HepG2 (cell line): ENCODE measurements at regions not wholly inside any gene's neighbourhood (a gene's known extent, or its start where the extent isn't known, plus 50 kb on each side); places are given as distances from the start of the nearest gene placed in this dataset.

Experiments
- ATAC-seq: fragments of 200-7000 bp; cut with Tn5 transposase; 3 replicates; pipeline ENCODE4 v1.9.1; 2020; ENCODE audit warnings: mild to moderate bottlenecking, moderate library complexity
- BruUV-seq: library from RNA; stranded (reverse); fragments of 400-500 nt; replicated peaks from 2 replicates; lab custom pipeline; 2021; lab: Mats Ljungman, UMichigan
- CTCF ChIA-PET: fragments of 300-600 bp; formaldehyde crosslinking; extraction: SDS; loops from one replicate; lab custom pipeline; 2021; ENCODE audit warnings: low total read pairs, inconsistent platforms, low intra/inter-chr PET ratio; lab: Yijun Ruan, JAX
- POLR2A ChIA-PET: fragments of 350-600 bp; sonication (Branson Sonifier 250); formaldehyde crosslinking; loops from one replicate; lab custom pipeline; 2020; ENCODE audit warnings: antibody characterized with exemption, inconsistent platforms; lab: Yijun Ruan, JAX
- DNase-seq: peaks from one replicate; pipeline ENCODE4 v3.0.0-alpha.2; 2015; ENCODE audit warnings: low spot score
- FAIRE-seq: peaks from 3 replicates; lab custom pipeline; 2011; peaks lifted over from hg19 to GRCh38; lab: Jason Lieb, UNC
- H2AFZ ChIP-seq: one replicate; pipeline ENCODE4 v1.6.1; 2011; ENCODE audit warnings: low read length, inconsistent platforms
- H3K27ac ChIP-seq: fragments of 300-600 bp; 3 replicates; pipeline ENCODE4 v1.8.0; 2011; ENCODE audit warnings: mixed run types, mild to moderate bottlenecking, mixed read lengths, low read length, inconsistent platforms; ENCODE audit not compliant: insufficient read depth; ENCODE audit errors: extremely low read length
- H3K27me3 ChIP-seq, 2 experiments: fragments of 200-600 bp in 1 of 2; 2 replicates in 1 of 2; 3 replicates in 1 of 2; pipeline versions ENCODE4 v1.6.0 to v1.8.0; 2011; ENCODE audit warnings: low read length in 2 of 2, mild to moderate bottlenecking in 2 of 2, moderate library complexity in 2 of 2, inconsistent platforms in 1 of 2; ENCODE audit not compliant: insufficient read depth in 2 of 2, control insufficient read depth in 1 of 2
- H3K36me3 ChIP-seq, 2 experiments: fragments of 200-600 bp in 1 of 2; replicated peaks in 1 of 2; 2 replicates in 1 of 2; 3 replicates in 1 of 2; pipeline versions ENCODE4 v1.5.1 to v1.8.0; 2011; ENCODE audit warnings: low read length in 2 of 2, inconsistent platforms in 1 of 2; ENCODE audit not compliant: insufficient read depth in 2 of 2, control insufficient read depth in 1 of 2
- H3K4me1 ChIP-seq: 2 replicates; pipeline ENCODE4 v1.5.1; 2012; ENCODE audit warnings: low read length, inconsistent platforms; ENCODE audit not compliant: insufficient read depth
- H3K4me2 ChIP-seq: 2 replicates; pipeline ENCODE4 v1.6.0; 2011; ENCODE audit warnings: low read depth, low read length, inconsistent platforms
- H3K4me3 ChIP-seq, 3 experiments: fragments of 200-600 bp in 1 of 3; sonication (generic), shearing (Covaris generic) in 1 of 3; replicated peaks in 1 of 3; 2 replicates each; pipeline ENCODE4 v1.5.1; 2011 to 2016; ENCODE audit warnings: low read length in 3 of 3, inconsistent platforms in 2 of 3, low read depth in 2 of 3, mild to moderate bottlenecking in 2 of 3, control low read depth in 1 of 3, mixed read lengths in 1 of 3; ENCODE audit not compliant: insufficient read depth in 1 of 3
- H3K79me2 ChIP-seq: one replicate; pipeline ENCODE4 v1.6.1; 2011; ENCODE audit warnings: low read length, inconsistent platforms; ENCODE audit not compliant: insufficient read depth
- H3K9ac ChIP-seq: 2 replicates; pipeline ENCODE4 v1.6.0; 2011; ENCODE audit warnings: mild to moderate bottlenecking, low read depth, low read length, inconsistent platforms; ENCODE audit not compliant: insufficient read depth
- H3K9me3 ChIP-seq: 2 replicates; pipeline ENCODE4 v1.5.1; 2012; ENCODE audit warnings: mild to moderate bottlenecking, low read length
- H4K20me1 ChIP-seq: 2 replicates; pipeline ENCODE4 v1.6.0; 2011; ENCODE audit warnings: inconsistent platforms, mild to moderate bottlenecking, low read length, moderate library complexity; ENCODE audit not compliant: insufficient read depth
- CC2D1A ChIP-seq: sonication (generic); formaldehyde crosslinking; IDR thresholded peaks from 2 replicates; pipeline ENCODE4 v1.8.1; 2023; ENCODE audit warnings: mild to moderate bottlenecking, missing genetic modification reagents
- GPN1 ChIP-seq: sonication (generic); formaldehyde crosslinking; IDR thresholded peaks from 2 replicates; pipeline ENCODE4 v1.5.1; 2020; ENCODE audit warnings: missing genetic modification reagents, borderline replicate concordance
- HHEX ChIP-seq: IDR thresholded peaks from 2 replicates; pipeline ENCODE4 v1.6.1; 2016; ENCODE audit warnings: control low read depth
- KDM4B ChIP-seq: sonication (generic); formaldehyde crosslinking; IDR thresholded peaks from 2 replicates; pipeline ENCODE4 v1.4.0; 2020; ENCODE audit warnings: missing genetic modification reagents
- PHF21A ChIP-seq: sonication (generic); formaldehyde crosslinking; IDR thresholded peaks from 2 replicates; pipeline ENCODE4 v1.5.0; 2020; ENCODE audit warnings: mild to moderate bottlenecking, missing genetic modification reagents
- SRSF1 ChIP-seq: fragments of 200-400 bp; formaldehyde crosslinking; optimal IDR thresholded peaks from 2 replicates; pipeline ENCODE3; 2017; ENCODE audit warnings: mild to moderate bottlenecking, low read depth, low read length, moderate library complexity
- USF2 ChIP-seq, 2 experiments: sonication (generic) in 1 of 2; formaldehyde crosslinking in 1 of 2; IDR thresholded peaks; 2 replicates each; pipeline versions ENCODE4 v1.5.1 to v1.6.1; 2011 to 2020; ENCODE audit warnings: borderline replicate concordance in 1 of 2, low read depth in 1 of 2, low read length in 1 of 2, mild to moderate bottlenecking in 1 of 2, missing genetic modification reagents in 1 of 2, moderate library complexity in 1 of 2
- ZKSCAN5 ChIP-seq: sonication (generic); formaldehyde crosslinking; IDR thresholded peaks from 2 replicates; pipeline ENCODE4 v1.5.1; 2020; ENCODE audit warnings: mild to moderate bottlenecking, missing genetic modification reagents
- ZNF20 ChIP-seq: sonication (generic); formaldehyde crosslinking; IDR thresholded peaks from 2 replicates; pipeline ENCODE4 v1.4.0; 2020; ENCODE audit warnings: mild to moderate bottlenecking, moderate library complexity, missing genetic modification reagents
- ZNF687 ChIP-seq: sonication (generic); formaldehyde crosslinking; IDR thresholded peaks from 2 replicates; pipeline ENCODE4 v1.5.1; 2020; ENCODE audit warnings: mild to moderate bottlenecking, missing genetic modification reagents, moderate library complexity
- ZNF724P ChIP-seq: sonication (generic); formaldehyde crosslinking; IDR thresholded peaks from 2 replicates; pipeline ENCODE4 v1.8.0; 2022; ENCODE audit warnings: missing genetic modification reagents, borderline replicate concordance
- ZNF773 ChIP-seq: sonication (generic); formaldehyde crosslinking; IDR thresholded peaks from 2 replicates; pipeline ENCODE4 v1.4.0; 2020; ENCODE audit warnings: missing genetic modification reagents, borderline replicate concordance
- WGBS: methylation state at CpG from one replicate; pipeline ENCODE4 v1.1.6; 2017; ENCODE audit warnings: low lambda C conversion rate; 5-methylcytosine and 5-hydroxymethylcytosine counted together
- in situ Hi-C: cut with HindIII; loops from 2 replicates; pipeline ENCODE4 v1.10.0; 2017; ENCODE audit warnings: low pct_unique_long_range_greater_than_20kb; ENCODE audit not compliant: extremely low pct_ligation_motif_present
- intact Hi-C: fragments of 100-400 bp; cut with micrococcal nuclease; formaldehyde crosslinking; loops from one replicate; pipeline ENCODE4 v1.10.0; 2022; ENCODE audit not compliant: unreplicated experiment
- TF ChIP-seq, protein P1 (sequence below): sonication (generic); formaldehyde crosslinking; IDR thresholded peaks from 2 replicates; pipeline ENCODE4 v1.4.0; 2020; ENCODE audit warnings: missing genetic modification reagents
- TF ChIP-seq, protein P2 (sequence below): sonication (generic); formaldehyde crosslinking; IDR thresholded peaks from 2 replicates; pipeline ENCODE4 v1.8.0; 2022; ENCODE audit warnings: mild to moderate bottlenecking, missing genetic modification reagents, moderate library complexity

DNA sequence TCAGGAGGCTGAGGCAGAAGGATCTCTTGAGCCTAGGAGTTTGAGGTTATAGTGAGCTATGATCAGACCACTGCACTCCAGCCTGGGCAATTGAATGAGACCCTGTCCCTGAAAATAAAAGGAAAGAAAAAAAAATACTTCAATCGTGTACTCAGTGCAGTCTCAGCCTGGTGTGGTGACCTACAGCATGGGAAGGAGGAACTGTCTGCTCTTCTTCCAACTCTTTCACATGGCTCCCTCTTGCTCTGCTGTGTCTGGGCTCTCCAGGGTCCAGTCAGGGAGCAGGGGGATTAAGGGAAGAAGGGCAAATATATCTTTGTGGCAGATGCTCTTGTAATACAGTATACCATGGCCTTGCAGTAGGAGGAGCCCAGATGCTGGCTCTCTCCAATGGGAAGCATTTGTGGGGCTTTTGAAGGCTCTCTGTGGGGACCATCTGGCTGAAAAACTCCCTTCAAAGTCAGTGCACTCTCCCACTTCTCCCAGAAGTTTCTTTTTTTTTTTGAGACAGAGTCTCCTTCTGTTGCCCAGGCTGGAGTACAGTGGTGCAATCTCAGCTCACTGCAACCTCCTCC, 76.6 kb upstream of the TMPO start:
- Histone ChIP-seq H3K9me3 (no peaks in the 10 kb centered on the region), H3K27ac (no peak overlapping the region), H3K79me2 (no peaks in the 10 kb centered on the region), H3K36me3 (no peaks in the 10 kb centered on the region), H3K4me2 (no peak overlapping the region), H3K27me3 (no peaks in the 10 kb centered on the region; a peak in 2 of 5 replicates), H3K9ac (no peak overlapping the region), H3K4me1 (no peaks in the 10 kb centered on the region), H2AFZ (no peak overlapping the region), H3K4me3 (no peak overlapping the region), H4K20me1 (no peaks in the 10 kb centered on the region)
- CTCF ChIA-PET, result no interaction called here
- in situ Hi-C loops, result no loop called here
- no TSS peak for BruUV-seq
- ATAC-seq (no peak), FAIRE-seq (no peak), DNase-seq (no peak)
- intact Hi-C loops, result no loop called here
- POLR2A ChIA-PET, result no interaction called here
- WGBS, result 8% methylated on average over 1 of the region's 1 CpG
- no peak for TF ChIP-seq GPN1 (CRISPR knock-in tag)
- TF ChIP-seq, protein P1, sequence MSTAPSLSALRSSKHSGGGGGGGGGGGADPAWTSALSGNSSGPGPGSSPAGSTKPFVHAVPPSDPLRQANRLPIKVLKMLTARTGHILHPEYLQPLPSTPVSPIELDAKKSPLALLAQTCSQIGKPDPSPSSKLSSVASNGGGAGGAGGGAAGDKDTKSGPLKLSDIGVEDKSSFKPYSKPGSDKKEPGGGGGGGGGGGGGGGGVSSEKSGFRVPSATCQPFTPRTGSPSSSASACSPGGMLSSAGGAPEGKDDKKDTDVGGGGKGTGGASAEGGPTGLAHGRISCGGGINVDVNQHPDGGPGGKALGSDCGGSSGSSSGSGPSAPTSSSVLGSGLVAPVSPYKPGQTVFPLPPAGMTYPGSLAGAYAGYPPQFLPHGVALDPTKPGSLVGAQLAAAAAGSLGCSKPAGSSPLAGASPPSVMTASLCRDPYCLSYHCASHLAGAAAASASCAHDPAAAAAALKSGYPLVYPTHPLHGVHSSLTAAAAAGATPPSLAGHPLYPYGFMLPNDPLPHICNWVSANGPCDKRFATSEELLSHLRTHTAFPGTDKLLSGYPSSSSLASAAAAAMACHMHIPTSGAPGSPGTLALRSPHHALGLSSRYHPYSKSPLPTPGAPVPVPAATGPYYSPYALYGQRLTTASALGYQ (CRISPR knock-in tag), result no peak
- TF ChIP-seq USF2 (IDR thresholded peaks at IDR 0.05; ENCODE audit: low read depth, low read length), result no peak
- no peak for TF ChIP-seq USF2 (CRISPR knock-in tag; IDR thresholded peaks at IDR 0.05; ENCODE audit: borderline replicate concordance)
- no peak for TF ChIP-seq CC2D1A (CRISPR knock-in tag)
- no peak for TF ChIP-seq ZNF687 (CRISPR knock-in tag)
- TF ChIP-seq PHF21A, result no peak
- no peak for TF ChIP-seq ZNF773 (CRISPR knock-in tag)
- TF ChIP-seq, protein P2, sequence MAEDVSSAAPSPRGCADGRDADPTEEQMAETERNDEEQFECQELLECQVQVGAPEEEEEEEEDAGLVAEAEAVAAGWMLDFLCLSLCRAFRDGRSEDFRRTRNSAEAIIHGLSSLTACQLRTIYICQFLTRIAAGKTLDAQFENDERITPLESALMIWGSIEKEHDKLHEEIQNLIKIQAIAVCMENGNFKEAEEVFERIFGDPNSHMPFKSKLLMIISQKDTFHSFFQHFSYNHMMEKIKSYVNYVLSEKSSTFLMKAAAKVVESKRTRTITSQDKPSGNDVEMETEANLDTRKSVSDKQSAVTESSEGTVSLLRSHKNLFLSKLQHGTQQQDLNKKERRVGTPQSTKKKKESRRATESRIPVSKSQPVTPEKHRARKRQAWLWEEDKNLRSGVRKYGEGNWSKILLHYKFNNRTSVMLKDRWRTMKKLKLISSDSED, result no peak
- TF ChIP-seq ZNF724P (CRISPR knock-in tag), result no peak
- no peak for TF ChIP-seq KDM4B
- TF ChIP-seq HHEX (CRISPR knock-in tag), result no peak
- TF ChIP-seq ZKSCAN5, result no peak
- no peak for TF ChIP-seq ZNF20 (CRISPR knock-in tag)
- no peak for TF ChIP-seq SRSF1
